Neutrophil (primary cell): ENCODE measurements at regions not wholly inside any gene's neighbourhood (a gene's known extent, or its start where the extent isn't known, plus 50 kb on each side); places are given as distances from the start of the nearest gene placed in this dataset.

Source experiments
- H3K27ac ChIP-seq: fragments of 200-600 bp; sonication (generic); 2 replicates; pipeline ENCODE4 v1.5.1; 2016; ENCODE audit warnings: mild to moderate bottlenecking, moderate library complexity
- H3K27me3 ChIP-seq: fragments of 200-600 bp; sonication (generic); 2 replicates; pipeline ENCODE4 v1.6.0; 2016; ENCODE audit warnings: mild to moderate bottlenecking
- H3K36me3 ChIP-seq: fragments of 200-600 bp; sonication (generic); 2 replicates; pipeline ENCODE4 v1.5.1; 2017
- H3K4me1 ChIP-seq, 2 experiments: fragments of 200-600 bp in 1 of 2; sonication (generic) in 1 of 2; 1 replicate in 1 of 2; 2 replicates in 1 of 2; pipeline versions ENCODE4 v1.5.1 to v1.6.1; 2013 to 2016; ENCODE audit warnings: low read depth in 1 of 2, low read length in 1 of 2, mild to moderate bottlenecking in 1 of 2, moderate library complexity in 1 of 2; ENCODE audit not compliant: control insufficient read depth in 1 of 2, insufficient read depth in 1 of 2
- H3K4me3 ChIP-seq, 2 experiments: fragments of 200-600 bp in 1 of 2; sonication (generic) in 1 of 2; 1 replicate in 1 of 2; 2 replicates in 1 of 2; pipeline ENCODE4 v1.5.1; 2013 to 2016; ENCODE audit warnings: low read depth in 1 of 2, low read length in 1 of 2, mild to moderate bottlenecking in 1 of 2, moderate library complexity in 1 of 2
- H3K9me3 ChIP-seq: fragments of 200-600 bp; sonication (generic); 2 replicates; pipeline ENCODE4 v1.5.1; 2016
- CTCF ChIP-seq: fragments of 200-600 bp; sonication (generic); IDR thresholded peaks from 2 replicates; pipeline ENCODE4 v1.5.1; 2016; ENCODE audit warnings: antibody characterized with exemption

GRCh38 chr20:7392542-7393206 lies 547.6 kb downstream of the HAO1 start:
- Histone ChIP-seq H3K27me3 (peaks cover 4% of the 10 kb centered on the region), H3K27ac (no peak overlapping the region), H3K36me3 (no peaks in the 10 kb centered on the region), H3K4me1 (no peaks in the 10 kb centered on the region), H3K9me3 (no peaks in the 10 kb centered on the region), H3K4me3 (no peak overlapping the region)
- TF ChIP-seq CTCF = no peak

- Histone ChIP-seq H3K4me3 (no peak overlapping the region), H3K36me3 (no peaks in the 10 kb centered on the region), H3K9me3 (no peaks in the 10 kb centered on the region), H3K27ac (no peak overlapping the region), H3K27me3 (peaks cover 25% of the 10 kb centered on the region), H3K4me1 (no peaks in the 10 kb centered on the region)
- TF ChIP-seq CTCF = no peak
These were observed 541.1 kb downstream of the HAO1 start for GRCh38 chr20:7399114-7399513.

GRCh38 chr20:7399575-7399974 lies 540.7 kb downstream of the HAO1 start:
- H3K4me3 ChIP-seq = no peak overlapping the region
- H3K36me3 ChIP-seq = no peaks in the 10 kb centered on the region
- no peaks in the 10 kb centered on the region for H3K4me1 ChIP-seq
- H3K27me3 ChIP-seq = peaks cover 25% of the 10 kb centered on the region
- no peak for TF ChIP-seq CTCF
- H3K9me3 ChIP-seq = no peaks in the 10 kb centered on the region
- no peak overlapping the region for H3K27ac ChIP-seq

GRCh38 chr20:7406671-7407070 lies 533.6 kb downstream of the HAO1 start:
- H3K27ac ChIP-seq = no peak overlapping the region
- H3K4me1 ChIP-seq = no peaks in the 10 kb centered on the region
- TF ChIP-seq CTCF = no peak

GRCh38 chr20:7410150-7410549 lies 530.1 kb downstream of the HAO1 start:
- H3K36me3 ChIP-seq = no peaks in the 10 kb centered on the region
- H3K27ac ChIP-seq = no peak overlapping the region
- no peaks in the 10 kb centered on the region for H3K27me3 ChIP-seq
- no peak overlapping the region for H3K4me3 ChIP-seq
- no peaks in the 10 kb centered on the region for H3K9me3 ChIP-seq
- H3K4me1 ChIP-seq = no peaks in the 10 kb centered on the region
- TF ChIP-seq CTCF = no peak

More at GRCh38 chr20:7406671-7407070, 533.6 kb downstream of the HAO1 start:
- Histone ChIP-seq H3K27me3 (no peaks in the 10 kb centered on the region), H3K36me3 (no peaks in the 10 kb centered on the region), H3K9me3 (no peaks in the 10 kb centered on the region), H3K4me3 (no peak overlapping the region)
